ENCODE measurements at regions not wholly inside any gene's neighbourhood (a gene's known extent, or its start where the extent isn't known, plus 50 kb on each side); places are given as distances from the start of the nearest gene placed in this dataset.

GRCh38 chr3:77869423-77869822 is 829.5 kb downstream of the ROBO2 start:
- DNase-seq, result no peak

DNA sequence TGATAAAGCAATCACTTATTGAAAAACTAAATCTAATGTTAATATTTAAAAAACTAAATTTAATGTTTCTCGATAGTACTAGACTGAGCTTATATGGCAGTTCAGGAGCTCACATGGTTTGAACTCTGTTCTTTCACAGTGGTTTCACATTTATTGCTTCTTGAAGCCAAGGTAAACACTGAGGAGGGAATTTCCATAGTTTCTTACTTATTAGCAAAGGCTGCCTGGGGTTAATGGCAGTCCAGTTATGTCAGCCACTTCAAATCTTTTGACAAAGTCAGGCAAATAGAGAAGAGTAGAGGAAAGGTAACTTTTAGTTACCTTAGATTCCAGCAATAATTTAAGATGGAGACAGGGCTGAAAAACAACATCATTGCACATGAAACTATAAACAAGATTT is 831.5 kb downstream of the ROBO2 start:
- no peak for DNase-seq

DNA sequence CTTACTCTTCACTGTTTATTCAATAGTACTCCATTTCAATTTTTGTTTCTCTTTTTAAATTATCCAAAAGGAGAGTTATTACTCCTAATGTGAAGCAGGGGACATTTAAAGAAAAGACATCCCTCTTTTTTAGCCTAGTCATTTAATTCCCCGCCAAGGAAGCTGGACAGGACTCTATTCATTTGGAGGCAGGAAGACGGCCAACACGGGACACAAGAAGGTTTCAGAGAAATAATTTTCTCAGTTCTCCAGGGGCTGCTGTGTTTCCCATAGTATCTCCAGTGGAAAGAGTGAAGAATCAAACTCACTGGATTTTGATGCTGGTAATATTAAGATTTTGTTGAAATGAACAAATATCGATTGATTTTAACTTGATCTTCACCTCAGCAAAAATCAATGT is 833.7 kb downstream of the ROBO2 start:
- DNase-seq, result no peak

GRCh38 chr3:77885381-77885780 is 845.5 kb downstream of the ROBO2 start:
- DNase-seq, result no peak

DNA sequence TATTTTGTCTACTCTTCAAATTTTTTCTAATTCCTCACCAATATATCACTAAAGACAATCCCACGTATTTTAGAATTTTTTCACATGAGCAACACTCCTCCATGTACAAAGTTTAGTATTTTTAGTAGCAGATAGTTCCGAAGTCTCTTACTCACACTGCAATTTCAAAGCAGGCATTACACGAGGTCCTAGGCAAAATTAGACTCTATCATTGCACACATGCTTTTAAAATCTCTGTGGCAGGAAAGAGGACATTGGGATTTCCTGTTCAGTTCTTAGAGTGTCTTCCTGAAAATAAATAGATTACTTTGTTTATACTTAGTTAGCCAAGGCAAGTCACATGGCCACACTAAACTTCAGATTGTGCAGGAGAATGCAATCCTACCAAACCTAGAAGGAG is 847.7 kb downstream of the ROBO2 start:
- DNase-seq, result no peak

- no peak for DNase-seq
Measured at GRCh38 chr3:77889616-77890015, 849.7 kb downstream of the ROBO2 start.

GRCh38 chr3:77898621-77899020 is 858.7 kb downstream of the ROBO2 start:
- DNase-seq, result no peak

DNA sequence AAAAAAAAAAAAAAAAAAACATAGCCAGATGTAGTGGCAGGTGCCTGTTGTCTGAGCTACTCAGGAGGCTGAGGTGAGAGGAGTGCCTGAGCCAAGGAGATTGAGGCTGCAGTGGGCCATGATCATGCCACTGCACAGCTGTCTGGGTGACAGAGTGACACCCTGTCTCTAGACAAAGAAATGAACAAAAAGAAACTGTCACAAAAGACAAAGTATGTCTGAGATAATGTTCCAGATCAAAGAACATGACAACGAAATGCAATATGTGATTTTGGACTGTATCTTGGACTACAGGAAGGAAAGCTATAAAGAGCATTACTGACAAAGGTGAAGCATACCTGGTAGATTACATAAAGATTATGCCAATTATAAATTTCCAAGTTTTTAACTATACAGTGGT is 862.8 kb downstream of the ROBO2 start:
- no peak for DNase-seq

GRCh38 chr3:77906102-77906709 is 866.3 kb downstream of the ROBO2 start:
- no peak for DNase-seq

GRCh38 chr3:77913524-77914174 is 873.8 kb downstream of the ROBO2 start:
- DNase-seq, result no peak

- no peak for DNase-seq
Measured at GRCh38 chr3:77915336-77915735, 875.4 kb downstream of the ROBO2 start.

GRCh38 chr3:77917225-77917624 is 877.3 kb downstream of the ROBO2 start:
- DNase-seq, result no peak

- DNase-seq, result no peak
Measured at GRCh38 chr3:77919244-77919643, 879.3 kb downstream of the ROBO2 start.

DNA sequence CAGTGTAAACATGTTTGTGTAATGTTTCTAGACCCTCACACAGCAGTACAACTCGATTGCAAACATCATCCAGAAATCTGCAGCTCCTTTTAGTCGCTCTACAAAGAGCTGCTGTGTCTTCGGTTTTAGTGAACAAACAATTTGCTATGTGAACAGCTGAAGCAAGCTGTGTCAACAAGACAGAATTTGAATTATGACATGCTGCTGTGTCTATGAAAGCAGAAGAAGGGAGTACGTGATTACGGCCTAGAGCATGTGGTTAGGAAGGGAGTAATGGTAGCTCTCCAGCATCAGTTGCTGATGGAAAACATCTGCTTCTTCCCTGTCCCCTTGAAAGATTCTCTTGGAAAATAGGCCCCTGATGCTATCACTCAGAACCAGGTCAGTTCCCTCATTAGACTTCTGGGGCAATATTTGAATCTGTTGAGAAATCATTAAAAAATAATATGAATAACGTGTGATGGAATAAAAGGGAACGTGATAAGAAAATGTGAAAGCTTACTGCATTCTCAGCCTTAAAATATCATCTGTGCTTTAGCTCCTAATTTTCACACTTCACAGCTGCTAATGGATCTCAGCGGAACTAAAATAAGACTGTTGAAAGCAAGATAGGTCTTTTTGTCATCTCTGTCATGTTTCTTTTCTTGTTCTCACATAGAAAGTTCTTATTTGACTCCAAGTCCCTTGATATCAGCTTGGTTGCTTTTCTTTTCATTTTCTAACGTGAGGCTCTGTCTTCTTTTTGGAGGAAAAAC is 891.5 kb downstream of the ROBO2 start:
- no peak for DNase-seq

GRCh38 chr3:77932926-77933325 is 893.0 kb downstream of the ROBO2 start:
- no peak for DNase-seq

DNA sequence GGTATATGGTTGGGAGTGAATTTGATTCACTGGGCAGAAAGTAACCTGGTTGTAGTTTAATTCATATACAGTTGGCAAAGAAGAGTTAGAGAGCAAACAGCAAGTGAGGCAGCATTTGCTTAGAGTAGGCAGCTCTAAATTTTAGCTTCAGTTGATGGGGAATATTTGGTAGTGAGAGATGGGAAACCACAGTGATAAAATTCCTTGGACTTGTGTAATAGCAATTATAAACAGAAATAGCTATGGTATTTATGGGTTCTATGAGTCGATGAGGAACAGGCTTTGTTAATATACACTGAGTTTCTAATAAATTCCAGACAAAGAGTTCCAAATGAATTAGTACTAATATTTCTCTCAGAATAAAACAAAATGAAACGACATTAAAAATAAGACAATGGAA is 894.0 kb downstream of the ROBO2 start:
- no peak for DNase-seq

DNA sequence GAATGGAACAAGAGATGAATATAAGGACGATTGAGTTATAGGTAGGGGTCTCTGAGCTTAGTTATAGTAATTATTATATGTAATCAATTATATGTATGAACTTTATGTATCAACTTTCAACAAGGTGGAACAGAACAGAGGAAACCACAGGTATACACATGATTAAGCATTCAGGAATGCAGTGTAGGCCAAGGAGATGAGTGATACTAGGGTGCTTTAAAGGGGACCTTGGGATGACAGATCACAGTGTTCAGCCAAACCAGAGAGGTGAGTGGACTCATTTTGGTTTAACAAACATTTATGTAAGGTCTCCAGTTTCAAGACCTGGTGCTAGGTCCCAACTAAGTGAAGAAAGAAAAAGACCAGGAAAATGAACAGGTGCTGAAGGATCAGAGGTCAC is 895.5 kb downstream of the ROBO2 start:
- no peak for DNase-seq

DNA sequence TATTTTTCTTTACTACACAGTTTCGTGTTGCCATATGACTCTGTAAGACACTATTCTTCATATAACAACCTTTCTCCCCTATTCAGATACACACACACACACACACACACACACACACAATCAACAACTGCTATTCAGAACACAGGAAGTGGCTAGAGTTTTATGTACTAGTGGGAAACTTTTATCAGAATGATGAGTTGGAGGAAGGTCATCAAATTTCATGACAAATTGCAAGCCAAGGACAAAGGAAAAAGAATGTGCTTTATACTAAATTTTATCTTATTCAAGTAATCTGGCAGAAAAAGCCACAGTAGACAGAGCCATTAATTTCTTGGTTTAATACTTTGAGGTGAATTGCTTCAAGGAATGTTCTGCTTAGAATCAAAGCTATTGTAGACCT is 899.8 kb downstream of the ROBO2 start:
- DNase-seq, result no peak

GRCh38 chr3:77943598-77943997 is 903.7 kb downstream of the ROBO2 start:
- no peak for DNase-seq

DNA sequence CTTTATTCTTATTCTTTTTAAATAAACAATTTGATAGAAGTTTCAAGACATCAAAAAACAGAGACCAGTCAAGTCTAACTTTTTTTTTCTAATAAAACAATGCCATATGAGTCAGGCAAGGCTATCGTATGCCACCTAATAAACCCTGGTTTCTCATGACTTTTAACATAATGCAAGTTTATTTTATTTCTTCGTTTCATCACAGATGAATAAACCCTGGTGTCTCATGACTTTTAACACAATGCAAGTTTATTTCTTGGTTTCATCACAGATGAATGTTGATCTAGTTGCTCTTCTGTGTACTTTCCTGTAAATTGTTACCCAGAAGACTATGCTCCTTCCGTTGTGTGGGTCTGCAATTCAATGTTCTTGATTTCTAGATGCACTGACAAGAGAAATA is 905.4 kb downstream of the ROBO2 start:
- DNase-seq, result no peak

GRCh38 chr3:77947671-77948070 is 907.8 kb downstream of the ROBO2 start:
- no peak for DNase-seq

GRCh38 chr3:77967621-77968020 is 927.7 kb downstream of the ROBO2 start:
- no peak for DNase-seq

- no peak for DNase-seq
Measured at GRCh38 chr3:77976079-77976478, 936.2 kb downstream of the ROBO2 start.

GRCh38 chr3:78003090-78003489 is 963.2 kb downstream of the ROBO2 start:
- no peak for DNase-seq
